ENCODE measurements at regions not wholly inside any gene's neighbourhood (a gene's known extent, or its start where the extent isn't known, plus 50 kb on each side); places are given as distances from the start of the nearest gene placed in this dataset.

DNA sequence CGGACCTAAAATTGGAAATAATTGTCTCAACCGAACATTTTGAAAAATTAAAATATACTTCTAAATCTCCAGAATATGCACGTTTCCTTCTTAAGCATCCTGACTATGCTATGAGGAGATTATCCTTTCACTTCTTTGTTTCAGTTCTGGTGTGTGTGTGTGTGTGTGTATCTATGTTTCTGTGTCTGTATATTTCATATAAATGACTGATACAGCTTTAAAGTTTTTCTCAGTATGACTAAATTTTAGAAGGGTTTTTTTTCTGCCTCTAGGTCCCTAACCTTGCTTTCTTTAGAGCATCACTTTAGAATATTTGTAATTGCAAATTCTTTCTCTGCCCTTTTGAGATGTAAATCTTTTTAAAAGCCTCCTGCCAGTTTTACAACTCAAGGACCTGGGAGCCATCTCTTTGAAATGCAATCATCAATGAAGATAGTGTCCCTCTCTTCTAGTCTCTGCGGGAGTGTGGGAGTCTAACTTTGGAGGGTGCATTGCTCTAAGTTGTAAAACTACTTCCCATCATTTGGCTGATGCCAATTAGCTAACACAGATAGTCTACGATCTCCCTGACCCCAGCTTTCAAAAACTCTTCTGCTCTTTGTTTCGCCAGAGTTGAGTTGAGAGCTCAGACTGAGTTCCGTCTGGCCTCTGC is 782.0 kb upstream of the ZWINT start:
- Histone ChIP-seq H3K4me3 (ENCODE audit: low read depth, low read length) (no peak overlapping the region), H3K27me3 (ENCODE audit: control insufficient read depth, insufficient read depth, low read length) (no peaks in the 10 kb centered on the region), H3K27ac (ENCODE audit: low read depth, low read length) (no peak overlapping the region), H3K9me3 (ENCODE audit: control insufficient read depth, insufficient read depth, low read length) (peaks cover 9% of the 10 kb centered on the region; the same call in 1 of the 2 replicates)
- no peak for DNase-seq (ENCODE audit: low read depth, low spot score)
- ChIA-PET POLR2A (no interaction called here), CTCF (no interaction called here)
- TF ChIP-seq, protein P1, sequence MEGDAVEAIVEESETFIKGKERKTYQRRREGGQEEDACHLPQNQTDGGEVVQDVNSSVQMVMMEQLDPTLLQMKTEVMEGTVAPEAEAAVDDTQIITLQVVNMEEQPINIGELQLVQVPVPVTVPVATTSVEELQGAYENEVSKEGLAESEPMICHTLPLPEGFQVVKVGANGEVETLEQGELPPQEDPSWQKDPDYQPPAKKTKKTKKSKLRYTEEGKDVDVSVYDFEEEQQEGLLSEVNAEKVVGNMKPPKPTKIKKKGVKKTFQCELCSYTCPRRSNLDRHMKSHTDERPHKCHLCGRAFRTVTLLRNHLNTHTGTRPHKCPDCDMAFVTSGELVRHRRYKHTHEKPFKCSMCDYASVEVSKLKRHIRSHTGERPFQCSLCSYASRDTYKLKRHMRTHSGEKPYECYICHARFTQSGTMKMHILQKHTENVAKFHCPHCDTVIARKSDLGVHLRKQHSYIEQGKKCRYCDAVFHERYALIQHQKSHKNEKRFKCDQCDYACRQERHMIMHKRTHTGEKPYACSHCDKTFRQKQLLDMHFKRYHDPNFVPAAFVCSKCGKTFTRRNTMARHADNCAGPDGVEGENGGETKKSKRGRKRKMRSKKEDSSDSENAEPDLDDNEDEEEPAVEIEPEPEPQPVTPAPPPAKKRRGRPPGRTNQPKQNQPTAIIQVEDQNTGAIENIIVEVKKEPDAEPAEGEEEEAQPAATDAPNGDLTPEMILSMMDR (IDR thresholded peaks at IDR 0.05; ENCODE audit: low read depth, low read length) = no peak

DNA sequence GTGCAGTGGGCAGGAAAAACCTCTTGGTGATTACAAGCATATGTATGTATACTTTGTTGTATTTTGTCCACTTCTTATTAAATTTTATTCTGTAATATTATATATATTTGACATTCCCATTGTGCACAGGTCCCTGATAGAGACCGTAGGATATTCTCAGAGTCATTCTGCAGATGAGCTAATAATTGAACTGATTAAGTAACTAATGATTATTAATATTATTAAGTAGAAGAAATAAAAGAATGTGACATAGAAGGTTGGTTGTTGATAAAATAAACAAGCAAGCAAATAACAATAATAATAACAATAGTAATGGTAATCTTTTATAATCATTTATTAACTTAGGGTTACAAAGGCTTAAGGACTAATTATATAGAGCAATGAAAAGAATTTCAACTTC is 780.6 kb upstream of the ZWINT start:
- TF ChIP-seq, protein P1 (IDR thresholded peaks at IDR 0.05; ENCODE audit: low read depth, low read length) = no peak
- Histone ChIP-seq H3K27ac (ENCODE audit: low read depth, low read length) (no peak overlapping the region), H3K9me3 (ENCODE audit: control insufficient read depth, insufficient read depth, low read length) (peaks cover 9% of the 10 kb centered on the region; the same call in 1 of the 2 replicates), H3K4me3 (ENCODE audit: low read depth, low read length) (no peak overlapping the region), H3K27me3 (ENCODE audit: control insufficient read depth, insufficient read depth, low read length) (no peaks in the 10 kb centered on the region)
- ChIA-PET POLR2A (no interaction called here), CTCF (no interaction called here)
- no peak for DNase-seq (ENCODE audit: low read depth, low spot score)

DNA sequence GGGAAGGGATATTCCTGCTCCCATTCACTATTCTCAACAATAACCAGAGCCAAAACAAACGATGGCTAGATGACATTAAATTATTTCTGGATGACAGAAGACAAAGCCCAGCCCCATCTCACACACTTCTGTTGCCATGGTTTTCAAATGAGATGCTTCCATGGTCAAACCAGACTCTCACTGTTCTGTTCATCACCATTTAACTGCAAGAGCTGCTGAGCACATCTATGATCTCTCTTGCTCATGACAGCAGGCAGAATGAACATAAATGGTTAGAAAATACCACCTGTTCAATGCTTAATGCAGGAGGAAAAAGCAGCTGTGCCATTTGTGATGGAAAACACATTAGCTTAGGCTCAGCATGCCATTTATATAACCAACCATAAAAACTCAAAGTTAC is 758.6 kb upstream of the ZWINT start:
- CTCF ChIA-PET = no interaction called here
- DNase-seq (ENCODE audit: low read depth, low spot score) = no peak
- TF ChIP-seq, protein P1 (IDR thresholded peaks at IDR 0.05; ENCODE audit: low read depth, low read length) = no peak
- no peaks in the 10 kb centered on the region for H3K27me3 ChIP-seq (ENCODE audit: control insufficient read depth, insufficient read depth, low read length)
- H3K9me3 ChIP-seq (ENCODE audit: control insufficient read depth, insufficient read depth, low read length) = peaks cover 5% of the 10 kb centered on the region; the same call in 1 of the 2 replicates
- H3K27ac ChIP-seq (ENCODE audit: low read depth, low read length) = no peak overlapping the region
- H3K4me3 ChIP-seq (ENCODE audit: low read depth, low read length) = no peak overlapping the region
- POLR2A ChIA-PET = no interaction called here

DNA sequence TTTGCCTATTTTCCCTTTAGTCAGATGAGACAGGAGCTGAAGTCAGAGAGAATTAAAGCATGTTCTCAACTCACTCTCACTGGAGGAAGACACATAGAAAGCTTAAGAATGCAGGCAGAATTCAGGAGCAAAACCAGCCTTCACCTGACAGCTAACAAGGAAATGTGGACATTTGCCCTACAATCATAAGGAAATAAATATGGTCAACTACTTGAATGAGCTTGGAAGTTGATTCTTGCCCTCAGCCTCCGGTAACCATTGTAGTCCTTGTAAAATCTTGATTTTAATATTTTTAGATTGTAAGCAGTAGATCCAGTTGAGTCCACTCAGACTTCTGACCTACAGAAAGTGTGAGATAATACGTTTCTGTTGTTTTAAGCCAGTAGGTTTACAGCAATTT is 752.5 kb upstream of the ZWINT start:
- POLR2A ChIA-PET = no interaction called here
- no peak for DNase-seq (ENCODE audit: low read depth, low spot score)
- CTCF ChIA-PET = no interaction called here
- no peak overlapping the region for H3K4me3 ChIP-seq (ENCODE audit: low read depth, low read length)
- TF ChIP-seq, protein P1 (IDR thresholded peaks at IDR 0.05; ENCODE audit: low read depth, low read length) = no peak
- H3K27ac ChIP-seq (ENCODE audit: low read depth, low read length) = no peak overlapping the region
- H3K9me3 ChIP-seq (ENCODE audit: control insufficient read depth, insufficient read depth, low read length) = no peaks in the 10 kb centered on the region; the same call in 1 of the 2 replicates
- H3K27me3 ChIP-seq (ENCODE audit: control insufficient read depth, insufficient read depth, low read length) = no peaks in the 10 kb centered on the region

DNA sequence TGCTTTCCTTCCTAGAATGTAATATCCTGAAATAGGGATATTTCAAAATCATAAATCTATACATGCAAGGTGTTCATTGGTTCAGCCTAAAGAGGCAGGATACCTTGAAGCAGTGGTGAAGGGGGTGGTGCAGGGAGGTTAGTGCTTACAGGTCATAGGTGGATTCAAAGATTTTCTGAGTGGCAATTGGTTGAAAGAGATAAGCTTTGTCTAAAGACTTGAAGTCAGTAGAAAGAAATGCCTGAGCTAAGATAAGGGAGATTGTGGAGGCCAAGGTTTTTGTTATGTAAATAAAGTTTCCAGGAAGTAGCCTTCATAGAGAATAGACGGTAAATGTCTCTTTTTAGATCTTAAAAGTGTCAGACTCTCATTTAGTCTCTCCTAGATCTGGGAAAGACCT is 741.2 kb upstream of the ZWINT start:
- TF ChIP-seq, protein P1 (IDR thresholded peaks at IDR 0.05; ENCODE audit: low read depth, low read length) = no peak
- CTCF ChIA-PET = no interaction called here
- Histone ChIP-seq H3K27ac (ENCODE audit: low read depth, low read length) (no peak overlapping the region), H3K9me3 (ENCODE audit: control insufficient read depth, insufficient read depth, low read length) (peaks cover 3% of the 10 kb centered on the region; the same call in 1 of the 2 replicates), H3K4me3 (ENCODE audit: low read depth, low read length) (no peak overlapping the region), H3K27me3 (ENCODE audit: control insufficient read depth, insufficient read depth, low read length) (no peaks in the 10 kb centered on the region)
- POLR2A ChIA-PET = no interaction called here
- no peak for DNase-seq (ENCODE audit: low read depth, low spot score)

Data from AG04450 (cell line).